ENCODE measurements at regions not wholly inside any gene's neighbourhood (a gene's known extent, or its start where the extent isn't known, plus 50 kb on each side); places are given as distances from the start of the nearest gene placed in this dataset.
A peak's percentile ranks its signal among the peaks of the same experiment; 100 is the strongest.

DNA sequence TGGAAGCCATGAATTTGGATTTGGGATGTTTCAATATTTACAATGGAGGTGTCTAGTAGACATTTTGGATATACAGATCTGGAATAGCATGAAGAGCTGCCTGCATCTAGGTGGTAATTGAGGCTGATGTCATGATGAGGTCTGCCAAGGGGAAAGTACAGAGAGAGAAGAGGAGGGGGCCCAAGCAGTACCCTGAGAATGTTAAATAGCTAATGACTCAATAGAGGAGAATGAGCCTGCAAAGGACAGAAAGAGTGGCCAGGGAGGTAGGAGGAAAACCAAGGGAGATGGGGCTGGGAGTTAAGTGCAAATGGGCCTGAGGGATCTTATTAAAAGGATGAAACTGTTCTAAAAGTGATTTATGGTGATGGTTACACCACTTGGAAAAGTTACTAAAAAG is 182.2 kb upstream of the KIT start:
- Histone ChIP-seq H3K27ac (ENCODE audit: low read depth, low read length) (no peak overlapping the region), H3K27me3 (ENCODE audit: control insufficient read depth, insufficient read depth, low read length) (no peaks in the 10 kb centered on the region), H3K9me3 (ENCODE audit: control insufficient read depth, insufficient read depth, low read length) (peaks cover 4% of the 10 kb centered on the region), H3K4me1 (ENCODE audit: control insufficient read depth, insufficient read depth, low read length) (no peaks in the 10 kb centered on the region), H3K36me3 (ENCODE audit: control insufficient read depth, insufficient read depth, low read length) (no peaks in the 10 kb centered on the region), H3K4me3 (ENCODE audit: low read depth, low read length) (no peak overlapping the region)
- no peak for DNase-seq (ENCODE audit: low read depth in 4 of 6, low spot score in 6 of 6)

DNA sequence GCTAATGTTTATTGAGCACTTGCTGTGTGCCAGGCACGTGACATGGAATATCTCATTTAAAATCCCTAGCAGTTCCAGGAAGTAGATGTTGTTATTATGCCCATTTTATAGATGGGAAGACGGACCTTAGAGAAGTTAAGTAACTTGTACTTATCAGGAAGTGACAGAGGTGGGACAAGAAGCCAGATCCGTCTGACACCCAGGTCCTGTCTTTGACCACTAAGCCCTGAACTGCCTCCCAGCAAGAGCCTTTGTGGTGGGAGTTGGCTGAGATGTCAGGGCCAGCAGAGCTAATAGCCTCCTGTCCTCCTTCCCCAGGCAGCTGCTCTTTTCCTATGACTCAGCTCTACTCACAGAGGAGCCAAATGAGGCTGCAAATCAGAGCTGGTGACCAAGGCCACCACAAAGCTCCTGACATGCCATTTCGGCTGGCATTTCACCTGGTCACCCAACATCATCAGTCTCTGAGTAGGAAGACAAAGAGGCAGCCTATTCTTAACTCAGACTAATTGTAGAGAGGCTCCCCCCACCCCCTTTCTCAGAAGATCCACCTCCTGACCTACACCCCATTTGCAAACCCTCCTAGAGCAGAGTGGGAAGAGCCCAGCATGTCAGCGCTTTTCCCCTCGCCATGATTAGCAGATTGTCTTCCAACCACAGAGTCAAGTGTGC is 175.1 kb upstream of the KIT start:
- Histone ChIP-seq H3K27ac (ENCODE audit: low read depth, low read length) (no peak overlapping the region), H3K36me3 (ENCODE audit: control insufficient read depth, insufficient read depth, low read length) (no peaks in the 10 kb centered on the region), H3K4me3 (ENCODE audit: low read depth, low read length) (no peak overlapping the region), H3K9me3 (ENCODE audit: control insufficient read depth, insufficient read depth, low read length) (peaks cover 4% of the 10 kb centered on the region), H3K4me1 (ENCODE audit: control insufficient read depth, insufficient read depth, low read length) (no peaks in the 10 kb centered on the region), H3K27me3 (ENCODE audit: control insufficient read depth, insufficient read depth, low read length) (no peaks in the 10 kb centered on the region)
- no peak for DNase-seq (ENCODE audit: low read depth in 4 of 6, low spot score in 6 of 6)
- WGBS (ENCODE audit: insufficient coverage) = 85% methylated on average over 5 of the region's 6 CpGs

DNA sequence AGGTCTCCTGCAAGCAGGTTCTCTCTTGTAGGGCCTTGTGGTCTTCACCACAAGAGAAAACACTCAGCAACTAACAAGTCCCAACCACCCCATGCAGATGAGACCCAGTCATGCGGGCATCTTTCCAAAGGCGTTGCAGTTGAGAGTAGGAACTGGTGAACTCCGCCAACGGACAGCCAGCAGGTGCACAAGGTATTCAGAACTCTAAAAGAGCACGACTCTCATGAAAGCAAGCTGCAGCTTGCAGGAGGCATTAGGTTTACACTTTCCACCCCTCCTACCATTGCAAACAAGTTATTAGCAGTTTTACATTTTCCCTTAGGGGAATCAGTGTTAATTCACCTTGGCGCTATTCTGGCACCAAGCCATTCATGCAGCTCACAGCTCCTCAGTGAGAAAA is 173.4 kb upstream of the KIT start:
- WGBS (ENCODE audit: insufficient coverage) = 88% methylated on average over 5 of the region's 6 CpGs
- H3K4me1 ChIP-seq (ENCODE audit: control insufficient read depth, insufficient read depth, low read length) = no peaks in the 10 kb centered on the region
- no peak overlapping the region for H3K27ac ChIP-seq (ENCODE audit: low read depth, low read length)
- DNase-seq (ENCODE audit: low read depth in 4 of 6, low spot score in 6 of 6) = peak in 1 of 6 donors; percentile 20
- H3K9me3 ChIP-seq (ENCODE audit: control insufficient read depth, insufficient read depth, low read length) = peaks cover 2% of the 10 kb centered on the region
- H3K36me3 ChIP-seq (ENCODE audit: control insufficient read depth, insufficient read depth, low read length) = no peaks in the 10 kb centered on the region
- no peaks in the 10 kb centered on the region for H3K27me3 ChIP-seq (ENCODE audit: control insufficient read depth, insufficient read depth, low read length)
- H3K4me3 ChIP-seq (ENCODE audit: low read depth, low read length) = no peak overlapping the region

DNA sequence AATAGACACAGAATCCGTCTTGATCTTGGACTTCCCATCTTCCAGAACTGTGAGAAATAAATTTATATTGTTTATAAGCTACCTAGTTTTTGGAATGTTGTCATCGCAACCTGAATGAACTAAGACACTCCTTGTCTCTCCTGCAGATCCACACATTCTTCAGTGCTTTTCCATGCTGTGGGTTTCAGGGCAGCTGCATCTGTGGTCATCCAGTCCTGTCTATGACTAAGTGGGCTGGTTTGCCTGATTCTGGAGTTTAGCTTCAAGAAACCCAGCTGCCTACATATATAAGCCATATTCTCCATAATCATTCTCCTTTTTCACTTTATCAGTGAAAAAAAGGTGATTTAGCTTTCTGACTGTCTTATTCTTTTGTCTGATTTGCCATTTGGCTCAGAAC is 170.3 kb upstream of the KIT start:
- Histone ChIP-seq H3K9me3 (ENCODE audit: control insufficient read depth, insufficient read depth, low read length) (no peaks in the 10 kb centered on the region), H3K27me3 (ENCODE audit: control insufficient read depth, insufficient read depth, low read length) (no peaks in the 10 kb centered on the region), H3K4me3 (ENCODE audit: low read depth, low read length) (no peak overlapping the region), H3K36me3 (ENCODE audit: control insufficient read depth, insufficient read depth, low read length) (no peaks in the 10 kb centered on the region), H3K27ac (ENCODE audit: low read depth, low read length) (no peak overlapping the region), H3K4me1 (ENCODE audit: control insufficient read depth, insufficient read depth, low read length) (no peaks in the 10 kb centered on the region)
- DNase-seq (ENCODE audit: low read depth in 4 of 6, low spot score in 6 of 6) = no peak
- WGBS (ENCODE audit: insufficient coverage) = no CpG with 5 or more reads among the region's 2 CpGs

DNA sequence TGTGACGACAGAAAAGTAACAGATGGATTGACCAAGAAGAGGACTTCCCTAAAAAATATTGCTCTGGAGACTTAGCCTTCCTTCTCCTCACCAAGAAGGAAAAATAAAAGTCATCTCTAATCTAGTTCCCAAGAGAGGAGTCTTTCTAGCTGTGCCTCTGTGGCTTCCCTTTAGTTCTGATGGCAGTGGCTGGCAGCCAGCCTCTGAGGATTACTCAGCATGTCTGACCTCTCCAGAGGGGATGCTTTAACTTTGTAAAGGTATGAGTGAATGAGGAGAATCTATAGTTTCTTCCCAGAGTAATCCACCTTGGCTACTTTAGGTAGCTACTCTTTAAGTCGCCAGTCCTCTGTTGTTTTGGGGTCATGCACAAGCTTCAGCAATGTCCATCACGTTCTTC is 163.9 kb upstream of the KIT start:
- H3K27me3 ChIP-seq (ENCODE audit: control insufficient read depth, insufficient read depth, low read length) = no peaks in the 10 kb centered on the region
- H3K27ac ChIP-seq (ENCODE audit: low read depth, low read length) = no peak overlapping the region
- H3K4me3 ChIP-seq (ENCODE audit: low read depth, low read length) = no peak overlapping the region
- no peak for DNase-seq (ENCODE audit: low read depth in 4 of 6, low spot score in 6 of 6)
- no peaks in the 10 kb centered on the region for H3K4me1 ChIP-seq (ENCODE audit: control insufficient read depth, insufficient read depth, low read length)
- WGBS (ENCODE audit: insufficient coverage) = no CpG with 5 or more reads among the region's 3 CpGs
- H3K36me3 ChIP-seq (ENCODE audit: control insufficient read depth, insufficient read depth, low read length) = no peaks in the 10 kb centered on the region
- H3K9me3 ChIP-seq (ENCODE audit: control insufficient read depth, insufficient read depth, low read length) = no peaks in the 10 kb centered on the region

DNA sequence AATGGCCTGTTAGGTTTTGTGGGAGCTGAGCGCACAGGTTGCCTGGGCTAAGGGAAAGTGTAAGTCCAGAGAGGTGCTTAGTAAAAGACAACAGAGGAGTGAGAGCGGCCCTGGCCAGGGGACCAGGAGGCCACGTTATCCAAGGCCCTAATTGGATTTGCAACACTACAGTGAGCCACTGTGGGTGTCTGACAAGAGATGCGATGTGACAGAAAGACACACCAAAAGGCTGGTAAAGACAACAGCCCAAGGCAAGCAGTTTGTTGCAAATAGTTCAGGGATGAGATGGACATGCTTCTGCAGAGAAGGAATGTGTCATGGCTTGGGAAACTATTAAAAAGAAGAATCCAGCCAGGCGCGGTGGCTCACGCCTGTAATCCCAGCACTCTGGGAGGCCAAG is 162.7 kb upstream of the KIT start:
- no peak for DNase-seq (ENCODE audit: low read depth in 4 of 6, low spot score in 6 of 6)
- H3K27me3 ChIP-seq (ENCODE audit: control insufficient read depth, insufficient read depth, low read length) = no peaks in the 10 kb centered on the region
- no peaks in the 10 kb centered on the region for H3K4me1 ChIP-seq (ENCODE audit: control insufficient read depth, insufficient read depth, low read length)
- no peaks in the 10 kb centered on the region for H3K9me3 ChIP-seq (ENCODE audit: control insufficient read depth, insufficient read depth, low read length)
- H3K27ac ChIP-seq (ENCODE audit: low read depth, low read length) = no peak overlapping the region
- 80% methylated on average over 7 of the region's 7 CpGs for WGBS (ENCODE audit: insufficient coverage)
- H3K4me3 ChIP-seq (ENCODE audit: low read depth, low read length) = no peak overlapping the region
- no peaks in the 10 kb centered on the region for H3K36me3 ChIP-seq (ENCODE audit: control insufficient read depth, insufficient read depth, low read length)

DNA sequence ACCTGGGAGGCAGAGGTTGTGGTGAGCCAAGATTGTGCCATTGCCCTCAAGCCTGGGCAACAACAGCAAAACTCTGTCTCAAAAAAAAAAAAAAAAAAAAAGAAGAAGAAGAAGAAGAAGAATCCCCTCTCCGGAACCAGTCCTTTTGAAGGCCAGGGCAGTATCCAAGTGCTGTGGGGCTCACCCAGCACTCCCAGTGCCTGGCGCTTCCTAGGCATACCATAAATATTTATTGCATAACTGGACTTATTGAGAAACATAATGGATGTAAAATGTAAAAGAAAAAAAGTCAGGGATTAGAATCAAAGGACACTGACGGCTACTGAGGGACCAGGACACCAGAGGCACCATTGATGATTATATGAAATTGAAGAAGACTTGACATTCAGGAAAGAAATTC is 162.1 kb upstream of the KIT start:
- Histone ChIP-seq H3K9me3 (ENCODE audit: control insufficient read depth, insufficient read depth, low read length) (no peaks in the 10 kb centered on the region), H3K4me3 (ENCODE audit: low read depth, low read length) (no peak overlapping the region), H3K27me3 (ENCODE audit: control insufficient read depth, insufficient read depth, low read length) (no peaks in the 10 kb centered on the region), H3K4me1 (ENCODE audit: control insufficient read depth, insufficient read depth, low read length) (no peaks in the 10 kb centered on the region), H3K36me3 (ENCODE audit: control insufficient read depth, insufficient read depth, low read length) (no peaks in the 10 kb centered on the region), H3K27ac (ENCODE audit: low read depth, low read length) (no peak overlapping the region)
- no peak for DNase-seq (ENCODE audit: low read depth in 4 of 6, low spot score in 6 of 6)
- 92% methylated on average over 1 of the region's 3 CpGs for WGBS (ENCODE audit: insufficient coverage)

DNA sequence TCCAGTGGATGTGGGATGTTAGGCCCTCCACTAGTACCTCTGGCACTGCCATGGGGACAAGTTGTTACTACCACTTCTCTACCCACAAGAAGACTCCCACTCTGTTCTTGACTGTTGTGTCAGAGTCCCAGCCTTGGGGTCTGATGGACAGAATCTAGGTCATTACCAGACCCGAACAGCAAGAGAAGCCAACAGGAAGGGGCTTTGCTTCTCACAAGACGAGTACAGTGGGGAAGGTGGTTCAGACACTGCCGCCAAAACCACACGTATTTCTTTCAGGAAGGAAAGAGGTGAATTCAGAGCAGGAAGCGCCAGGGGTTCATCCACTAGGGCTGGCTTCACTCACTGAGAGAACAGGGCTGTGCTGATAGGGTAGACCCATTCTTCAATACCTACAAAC is 161.3 kb upstream of the KIT start:
- H3K4me1 ChIP-seq (ENCODE audit: control insufficient read depth, insufficient read depth, low read length) = no peaks in the 10 kb centered on the region
- no peak overlapping the region for H3K27ac ChIP-seq (ENCODE audit: low read depth, low read length)
- no peak for DNase-seq (ENCODE audit: low read depth in 4 of 6, low spot score in 6 of 6)
- no peak overlapping the region for H3K4me3 ChIP-seq (ENCODE audit: low read depth, low read length)
- no peaks in the 10 kb centered on the region for H3K27me3 ChIP-seq (ENCODE audit: control insufficient read depth, insufficient read depth, low read length)
- H3K36me3 ChIP-seq (ENCODE audit: control insufficient read depth, insufficient read depth, low read length) = no peaks in the 10 kb centered on the region
- H3K9me3 ChIP-seq (ENCODE audit: control insufficient read depth, insufficient read depth, low read length) = no peaks in the 10 kb centered on the region
- 92% methylated on average over 4 of the region's 5 CpGs for WGBS (ENCODE audit: insufficient coverage)

DNA sequence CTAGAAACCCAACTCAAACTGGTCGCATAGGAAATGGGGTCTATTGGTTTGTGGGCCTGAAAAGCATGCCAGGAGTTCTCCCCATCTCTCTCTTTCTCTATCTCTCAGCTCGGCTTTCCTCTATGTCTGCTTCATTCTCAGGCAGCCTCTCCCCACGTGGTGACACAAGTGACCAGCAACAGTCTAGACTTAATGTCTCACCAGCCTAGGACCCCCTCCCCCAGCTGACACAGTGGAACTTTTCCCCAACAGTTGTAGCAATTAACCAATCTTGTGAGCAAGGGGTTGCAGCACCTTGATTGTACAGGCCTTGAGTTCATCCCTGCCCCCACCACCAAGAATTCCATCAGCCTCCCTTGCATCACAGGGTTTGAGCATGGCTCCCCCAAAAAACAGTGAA is 159.8 kb upstream of the KIT start:
- H3K27ac ChIP-seq (ENCODE audit: low read depth, low read length) = no peak overlapping the region
- no peaks in the 10 kb centered on the region for H3K4me1 ChIP-seq (ENCODE audit: control insufficient read depth, insufficient read depth, low read length)
- DNase-seq (ENCODE audit: low read depth in 4 of 6, low spot score in 6 of 6) = no peak
- H3K4me3 ChIP-seq (ENCODE audit: low read depth, low read length) = no peak overlapping the region
- H3K36me3 ChIP-seq (ENCODE audit: control insufficient read depth, insufficient read depth, low read length) = no peaks in the 10 kb centered on the region
- 49% methylated on average over 3 of the region's 3 CpGs for WGBS (ENCODE audit: insufficient coverage)
- no peaks in the 10 kb centered on the region for H3K9me3 ChIP-seq (ENCODE audit: control insufficient read depth, insufficient read depth, low read length)
- H3K27me3 ChIP-seq (ENCODE audit: control insufficient read depth, insufficient read depth, low read length) = no peaks in the 10 kb centered on the region

DNA sequence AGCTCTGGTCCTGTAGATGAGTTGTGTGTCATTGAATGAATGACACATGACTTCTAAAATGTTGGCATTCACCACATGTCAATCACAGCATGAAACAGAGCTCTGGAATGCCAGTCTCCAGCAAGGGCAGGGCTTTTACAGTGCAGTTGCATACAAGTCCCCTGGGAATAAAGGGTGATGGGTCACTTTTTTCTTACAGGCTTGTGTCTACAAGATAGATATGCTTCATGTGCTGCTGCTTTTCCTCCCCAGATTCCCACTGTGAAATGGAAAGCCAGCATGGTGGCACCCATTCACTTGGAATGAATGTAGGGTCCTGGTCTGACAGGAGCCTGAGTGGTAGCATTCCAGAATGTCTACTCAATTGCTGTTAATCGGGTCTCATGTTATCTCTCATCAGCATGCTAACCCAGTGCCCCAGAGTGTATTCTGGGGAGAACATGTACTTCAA is 159.1 kb upstream of the KIT start:
- Histone ChIP-seq H3K27ac (ENCODE audit: low read depth, low read length) (no peak overlapping the region), H3K27me3 (ENCODE audit: control insufficient read depth, insufficient read depth, low read length) (no peaks in the 10 kb centered on the region), H3K9me3 (ENCODE audit: control insufficient read depth, insufficient read depth, low read length) (no peaks in the 10 kb centered on the region), H3K4me1 (ENCODE audit: control insufficient read depth, insufficient read depth, low read length) (no peaks in the 10 kb centered on the region), H3K36me3 (ENCODE audit: control insufficient read depth, insufficient read depth, low read length) (no peaks in the 10 kb centered on the region), H3K4me3 (ENCODE audit: low read depth, low read length) (no peak overlapping the region)
- DNase-seq (ENCODE audit: low read depth in 4 of 6, low spot score in 6 of 6) = peak in 1 of 6 donors; percentile 54
- 0% methylated on average over 1 of the region's 1 CpG for WGBS (ENCODE audit: insufficient coverage)

Measured in spinal cord (tissue), 9 donors.